Kidney tubule cell (primary cell): ENCODE measurements at regions not wholly inside any gene's neighbourhood (a gene's known extent, or its start where the extent isn't known, plus 50 kb on each side); places are given as distances from the start of the nearest gene placed in this dataset.
"Not testable (repeated sequence)": the region's sequence is repeated elsewhere in the genome, so short reads cannot be mapped to it uniquely, and the experiment has no call there.

Source experiments
- DNase-seq: peaks from one replicate; pipeline ENCODE4 v3.0.0-alpha.2; 2018; ENCODE audit warnings: low spot score

- DNase-seq: no peak
Measured at GRCh38 chr13:58619396-58620113, 988.0 kb downstream of the PCDH17 start.

GRCh38 chr13:58620176-58620575 is 988.6 kb downstream of the PCDH17 start:
- no peak for DNase-seq

- no peak for DNase-seq
Measured at GRCh38 chr13:58625703-58626389, 994.3 kb downstream of the PCDH17 start.

- no peak for DNase-seq
Measured at GRCh38 chr13:58630794-58631193, 999.2 kb downstream of the PCDH17 start.

GRCh38 chr13:58633226-58633625 is 1001.7 kb downstream of the PCDH17 start:
- no peak for DNase-seq

- DNase-seq: no peak
Measured at GRCh38 chr13:58655086-58655485, 1023.5 kb downstream of the PCDH17 start.

- no peak for DNase-seq
Measured at GRCh38 chr13:58660826-58661225, 1029.3 kb downstream of the PCDH17 start.

- no peak for DNase-seq
Measured at GRCh38 chr13:58666331-58666730, 1034.8 kb downstream of the PCDH17 start.

GRCh38 chr13:58667096-58667495 is 1035.6 kb downstream of the PCDH17 start:
- no peak for DNase-seq

GRCh38 chr13:58680115-58680514 is 1048.6 kb downstream of the PCDH17 start:
- no peak for DNase-seq

- DNase-seq: no peak
Measured at GRCh38 chr13:58682616-58683015, 1051.1 kb downstream of the PCDH17 start.

GRCh38 chr13:58687148-58687547 is 1055.6 kb downstream of the PCDH17 start:
- DNase-seq: no peak

- DNase-seq: no peak
Measured at GRCh38 chr13:58698531-58698930, 1067.0 kb downstream of the PCDH17 start.

GRCh38 chr13:58704953-58705352 is 1073.4 kb downstream of the PCDH17 start:
- DNase-seq: no peak

- no peak for DNase-seq
Measured at GRCh38 chr13:58706421-58706820, 1074.9 kb downstream of the PCDH17 start.

- DNase-seq: peak; percentile 2
Measured at GRCh38 chr13:58712191-58712590, 1080.6 kb downstream of the PCDH17 start.

- DNase-seq: not testable (repeated sequence)
Measured at GRCh38 chr13:58714016-58714415, 1082.5 kb downstream of the PCDH17 start.

- DNase-seq: no peak
Measured at GRCh38 chr13:58721273-58721672, 1089.7 kb downstream of the PCDH17 start.

- DNase-seq: no peak
Measured at GRCh38 chr13:58728126-58728525, 1096.6 kb downstream of the PCDH17 start.

GRCh38 chr13:58729361-58729760 is 1097.8 kb downstream of the PCDH17 start:
- DNase-seq: no peak

- no peak for DNase-seq
Measured at GRCh38 chr13:58744686-58745085, 1113.1 kb downstream of the PCDH17 start.

- no peak for DNase-seq
Measured at GRCh38 chr13:58767566-58767965, 1136.0 kb downstream of the PCDH17 start.

GRCh38 chr13:58773280-58773859 is 1141.8 kb downstream of the PCDH17 start:
- DNase-seq: no peak
